ENCODE measurements at regions not wholly inside any gene's neighbourhood (a gene's known extent, or its start where the extent isn't known, plus 50 kb on each side); places are given as distances from the start of the nearest gene placed in this dataset.
"Not testable (repeated sequence)": the region's sequence is repeated elsewhere in the genome, so short reads cannot be mapped to it uniquely, and the experiment has no call there.

DNA sequence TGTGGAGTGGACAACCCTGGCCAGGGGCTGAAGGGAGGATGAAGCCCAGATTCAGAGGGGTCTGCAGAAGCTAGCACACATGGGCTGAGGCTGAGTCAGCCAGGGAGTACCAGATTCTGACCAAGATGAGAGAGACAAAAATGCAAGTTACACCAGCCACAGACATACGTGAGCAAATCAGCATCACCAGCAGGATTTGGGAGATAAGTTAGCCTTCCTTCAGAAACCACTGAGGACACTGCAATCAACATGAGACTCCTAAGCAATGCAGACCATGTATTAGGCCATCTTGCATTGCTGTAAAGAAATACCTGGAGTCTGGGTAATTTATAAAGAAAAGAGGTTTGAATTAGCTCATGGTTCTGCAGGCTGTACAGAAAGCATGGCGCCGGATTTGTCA lies 57.0 kb upstream of the PAGE5 start:
- DNase-seq, result no peak
- Histone ChIP-seq H3K36me3 (ENCODE audit: insufficient read depth in 1 of 2, low read depth in 1 of 2) (peaks cover 0 to 3% of the 10 kb centered on the region in 2 donors), H3K9me3 (no peaks in the 10 kb centered on the region), H3K27me3 (ENCODE audit: insufficient read depth in 3 of 3, low read length in 2 of 3) (peaks cover 0 to 9% (median 2%) of the 10 kb centered on the region in 3 donors), H3K4me1 (no peaks in the 10 kb centered on the region), H3K27ac (no peak overlapping the region), H3K4me3 (no peak overlapping the region)
- ATAC-seq, result no peak
- WGBS, 3 donors, result 83 to 94% (median 91%) methylated on average over 3 of the region's 3 CpGs
- TF ChIP-seq, protein P1, sequence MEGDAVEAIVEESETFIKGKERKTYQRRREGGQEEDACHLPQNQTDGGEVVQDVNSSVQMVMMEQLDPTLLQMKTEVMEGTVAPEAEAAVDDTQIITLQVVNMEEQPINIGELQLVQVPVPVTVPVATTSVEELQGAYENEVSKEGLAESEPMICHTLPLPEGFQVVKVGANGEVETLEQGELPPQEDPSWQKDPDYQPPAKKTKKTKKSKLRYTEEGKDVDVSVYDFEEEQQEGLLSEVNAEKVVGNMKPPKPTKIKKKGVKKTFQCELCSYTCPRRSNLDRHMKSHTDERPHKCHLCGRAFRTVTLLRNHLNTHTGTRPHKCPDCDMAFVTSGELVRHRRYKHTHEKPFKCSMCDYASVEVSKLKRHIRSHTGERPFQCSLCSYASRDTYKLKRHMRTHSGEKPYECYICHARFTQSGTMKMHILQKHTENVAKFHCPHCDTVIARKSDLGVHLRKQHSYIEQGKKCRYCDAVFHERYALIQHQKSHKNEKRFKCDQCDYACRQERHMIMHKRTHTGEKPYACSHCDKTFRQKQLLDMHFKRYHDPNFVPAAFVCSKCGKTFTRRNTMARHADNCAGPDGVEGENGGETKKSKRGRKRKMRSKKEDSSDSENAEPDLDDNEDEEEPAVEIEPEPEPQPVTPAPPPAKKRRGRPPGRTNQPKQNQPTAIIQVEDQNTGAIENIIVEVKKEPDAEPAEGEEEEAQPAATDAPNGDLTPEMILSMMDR (IDR thresholded peaks at IDR 0.05), result no peak
- intact Hi-C loops (cut with DNase I), result no loop called here

DNA sequence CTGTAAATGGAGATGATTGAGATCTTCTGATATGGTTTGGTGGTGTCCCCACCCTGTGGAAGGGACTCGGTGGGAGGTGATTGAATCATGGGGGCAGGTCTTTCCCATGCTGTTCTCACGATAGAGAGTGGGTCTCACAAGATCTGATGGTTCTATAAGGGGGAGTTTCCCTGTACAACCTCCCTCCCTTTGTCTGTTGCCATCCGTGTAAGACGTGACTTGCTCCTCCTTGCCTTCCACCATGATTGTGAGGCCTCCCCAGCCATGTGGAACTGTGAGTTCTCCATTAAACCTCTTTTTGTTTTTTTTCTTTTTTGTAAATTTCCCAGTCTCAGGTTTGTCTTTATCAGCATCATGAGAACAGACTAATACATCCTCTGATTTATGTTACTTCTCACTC lies 55.1 kb upstream of the PAGE5 start:
- 40 to 92% (median 72%) methylated on average over 3 to 4 of the region's 4 CpGs for WGBS, 3 donors
- intact Hi-C loops (cut with DNase I), result not testable (repeated sequence)

DNA sequence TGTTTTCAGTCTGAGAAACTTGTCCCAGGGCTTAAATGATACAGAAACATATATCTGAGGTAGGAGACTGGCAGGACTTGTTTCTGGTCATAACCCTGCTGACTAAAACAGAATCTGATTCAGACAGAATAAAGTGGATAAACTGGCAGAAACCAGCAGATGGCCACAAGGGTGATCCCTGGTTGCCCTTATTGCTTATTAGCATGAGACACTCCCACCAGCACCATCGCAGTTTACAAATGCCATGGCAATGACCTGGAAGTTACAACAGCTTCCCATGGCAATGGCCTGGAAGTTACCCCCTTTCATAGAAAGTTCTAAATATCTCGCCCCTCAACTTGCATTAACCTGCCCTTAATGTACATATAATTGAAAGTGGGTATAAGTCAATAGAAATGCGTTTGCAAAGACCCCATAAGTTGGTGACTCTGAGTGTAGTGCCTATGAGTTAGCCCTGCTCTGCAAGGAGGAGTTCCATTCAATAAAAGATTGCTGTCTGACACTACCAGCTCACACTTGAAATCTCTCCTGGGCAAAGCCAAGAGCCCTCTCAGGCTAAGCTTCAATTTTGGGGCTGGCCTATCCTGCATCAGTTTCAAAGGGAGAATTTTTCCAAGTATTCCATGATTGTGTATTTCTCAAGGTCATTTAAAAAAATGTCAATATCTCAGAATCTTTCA lies 52.9 kb upstream of the PAGE5 start:
- ATAC-seq (no peak), DNase-seq (no peak)
- Histone ChIP-seq H3K36me3 (ENCODE audit: insufficient read depth in 1 of 2, low read depth in 1 of 2) (no peaks in the 10 kb centered on the region), H3K27me3 (ENCODE audit: insufficient read depth in 3 of 3, low read length in 2 of 3) (peaks cover 0 to 7% (median 0%) of the 10 kb centered on the region in 3 donors), H3K4me1 (no peaks in the 10 kb centered on the region), H3K27ac (no peak overlapping the region), H3K4me3 (no peak overlapping the region), H3K9me3 (no peaks in the 10 kb centered on the region)
- intact Hi-C loops (cut with DNase I), result no loop called here
- WGBS, 3 donors, result 56 to 83% (median 68%) methylated on average over 3 of the region's 3 CpGs
- TF ChIP-seq, protein P1 (IDR thresholded peaks at IDR 0.05), result no peak

More for the DNA sequence above, 55.1 kb upstream of the PAGE5 start:
- not testable (repeated sequence) for ATAC-seq; H3K4me1 ChIP-seq; H3K36me3 ChIP-seq (ENCODE audit: insufficient read depth in 1 of 2, low read depth in 1 of 2); DNase-seq; H3K27me3 ChIP-seq (ENCODE audit: insufficient read depth in 3 of 3, low read length in 2 of 3); H3K9me3 ChIP-seq; H3K4me3 ChIP-seq; H3K27ac ChIP-seq

DNA sequence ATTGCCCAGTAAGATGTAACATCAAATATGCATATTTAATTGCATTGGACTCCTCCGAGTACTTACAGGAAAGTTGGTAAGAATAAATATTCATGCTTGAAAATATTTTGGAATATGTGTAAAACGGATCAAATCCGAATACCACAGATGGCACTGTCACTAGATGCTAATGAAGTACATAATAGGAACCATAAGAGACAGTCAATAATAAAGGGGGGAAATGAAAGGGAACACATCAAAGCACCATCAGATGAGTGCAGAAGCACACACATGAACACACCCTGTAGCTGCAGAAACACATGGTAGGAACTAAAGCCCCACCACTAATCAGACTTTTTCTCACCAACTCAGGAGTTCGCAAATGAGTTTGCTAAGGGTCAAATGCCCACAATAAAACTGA lies 52.2 kb upstream of the PAGE5 start:
- TF ChIP-seq, protein P1 (IDR thresholded peaks at IDR 0.05), result no peak
- Histone ChIP-seq H3K4me1 (no peaks in the 10 kb centered on the region), H3K4me3 (no peak overlapping the region), H3K27me3 (ENCODE audit: insufficient read depth in 3 of 3, low read length in 2 of 3) (peaks cover 0 to 7% (median 0%) of the 10 kb centered on the region in 3 donors), H3K36me3 (ENCODE audit: insufficient read depth in 1 of 2, low read depth in 1 of 2) (no peaks in the 10 kb centered on the region), H3K27ac (no peak overlapping the region), H3K9me3 (no peaks in the 10 kb centered on the region)
- ATAC-seq (no peak), DNase-seq (no peak)
- WGBS, 3 donors, result 70 to 84% (median 72%) methylated on average over 4 of the region's 4 CpGs
- intact Hi-C loops (cut with DNase I), result no loop called here

DNA sequence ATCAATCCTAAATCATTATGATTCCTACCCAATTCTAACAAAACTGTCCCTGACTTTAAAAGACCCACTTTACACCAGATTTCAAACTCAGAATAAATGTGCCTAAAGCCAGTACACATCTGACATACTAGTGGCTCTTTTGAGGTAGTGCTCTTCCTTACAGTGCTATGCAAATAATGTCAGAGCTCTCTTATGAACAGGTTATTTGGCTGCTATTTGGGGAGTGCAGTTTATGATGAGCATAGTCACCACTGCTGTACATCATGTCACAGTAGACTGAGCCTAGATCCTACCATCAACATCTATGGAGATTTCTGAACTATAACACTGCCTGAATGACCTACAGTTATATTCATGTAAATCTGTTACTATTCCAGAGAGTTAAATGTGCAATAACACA lies 50.4 kb upstream of the PAGE5 start:
- no peak overlapping the region for H3K4me3 ChIP-seq
- no peaks in the 10 kb centered on the region for H3K4me1 ChIP-seq
- TF ChIP-seq, protein P1 (IDR thresholded peaks at IDR 0.05), result no peak
- no peak for ATAC-seq
- H3K36me3 ChIP-seq (ENCODE audit: insufficient read depth in 1 of 2, low read depth in 1 of 2), result no peaks in the 10 kb centered on the region
- H3K9me3 ChIP-seq, result no peaks in the 10 kb centered on the region
- peaks cover 0 to 7% (median 0%) of the 10 kb centered on the region in 3 donors for H3K27me3 ChIP-seq (ENCODE audit: insufficient read depth in 3 of 3, low read length in 2 of 3)
- H3K27ac ChIP-seq, result no peak overlapping the region
- intact Hi-C loops (cut with DNase I), result no loop called here
- no peak for DNase-seq

All from psoas muscle (tissue), 7 donors.